ENCODE measurements at regions not wholly inside any gene's neighbourhood (a gene's known extent, or its start where the extent isn't known, plus 50 kb on each side); places are given as distances from the start of the nearest gene placed in this dataset.

GRCh38 chr1:199447906-199448305 lies 579.6 kb upstream of the NR5A2 start:
- H3K27ac Mint-ChIP-seq (ENCODE audit: unreplicated experiment): peak overlapping the region; percentile 75
- no peak for DNase-seq (ENCODE audit: extremely low spot score, unreplicated experiment)
- H3K9me3 Mint-ChIP-seq (ENCODE audit: unreplicated experiment): peaks cover 30% of the 10 kb centered on the region
- no peak overlapping the region for H3K4me3 Mint-ChIP-seq (ENCODE audit: unreplicated experiment)
- peaks cover 6% of the 10 kb centered on the region for H3K36me3 Mint-ChIP-seq (ENCODE audit: unreplicated experiment)
- H3K27me3 Mint-ChIP-seq (ENCODE audit: unreplicated experiment): no peaks in the 10 kb centered on the region
- TF ChIP-seq CTCF (IDR thresholded peaks at IDR 0.05): no peak
- peaks cover 19% of the 10 kb centered on the region for H3K4me1 Mint-ChIP-seq (ENCODE audit: unreplicated experiment)

GRCh38 chr1:199448646-199449045 lies 578.9 kb upstream of the NR5A2 start:
- no peak for TF ChIP-seq CTCF (IDR thresholded peaks at IDR 0.05)
- H3K4me1 Mint-ChIP-seq (ENCODE audit: unreplicated experiment): peaks cover 21% of the 10 kb centered on the region
- H3K9me3 Mint-ChIP-seq (ENCODE audit: unreplicated experiment): peaks cover 23% of the 10 kb centered on the region
- no peak for DNase-seq (ENCODE audit: extremely low spot score, unreplicated experiment)
- peak overlapping the region; percentile 75 for H3K27ac Mint-ChIP-seq (ENCODE audit: unreplicated experiment)
- H3K36me3 Mint-ChIP-seq (ENCODE audit: unreplicated experiment): peaks cover 6% of the 10 kb centered on the region
- no peaks in the 10 kb centered on the region for H3K27me3 Mint-ChIP-seq (ENCODE audit: unreplicated experiment)
- H3K4me3 Mint-ChIP-seq (ENCODE audit: unreplicated experiment): no peak overlapping the region

GRCh38 chr1:199449221-199449620 lies 578.3 kb upstream of the NR5A2 start:
- Mint-ChIP-seq H3K4me1 (ENCODE audit: unreplicated experiment) (peaks cover 27% of the 10 kb centered on the region), H3K4me3 (ENCODE audit: unreplicated experiment) (no peak overlapping the region), H3K9me3 (ENCODE audit: unreplicated experiment) (peaks cover 23% of the 10 kb centered on the region), H3K36me3 (ENCODE audit: unreplicated experiment) (peaks cover 6% of the 10 kb centered on the region), H3K27me3 (ENCODE audit: unreplicated experiment) (no peaks in the 10 kb centered on the region), H3K27ac (ENCODE audit: unreplicated experiment) (peak overlapping the region; percentile 75)
- no peak for TF ChIP-seq CTCF (IDR thresholded peaks at IDR 0.05)
- no peak for DNase-seq (ENCODE audit: extremely low spot score, unreplicated experiment)

- no peaks in the 10 kb centered on the region for H3K27me3 Mint-ChIP-seq (ENCODE audit: unreplicated experiment)
- H3K4me3 Mint-ChIP-seq (ENCODE audit: unreplicated experiment): no peak overlapping the region
- peaks cover 31% of the 10 kb centered on the region for H3K4me1 Mint-ChIP-seq (ENCODE audit: unreplicated experiment)
- no peak for TF ChIP-seq CTCF (IDR thresholded peaks at IDR 0.05)
- H3K36me3 Mint-ChIP-seq (ENCODE audit: unreplicated experiment): peaks cover 4% of the 10 kb centered on the region
- H3K27ac Mint-ChIP-seq (ENCODE audit: unreplicated experiment): peak overlapping the region; percentile 75
- DNase-seq (ENCODE audit: extremely low spot score, unreplicated experiment): no peak
- peaks cover 23% of the 10 kb centered on the region for H3K9me3 Mint-ChIP-seq (ENCODE audit: unreplicated experiment)
Measured at GRCh38 chr1:199449681-199450080, 577.8 kb upstream of the NR5A2 start.

- DNase-seq (ENCODE audit: extremely low spot score, unreplicated experiment): no peak
- TF ChIP-seq CTCF (IDR thresholded peaks at IDR 0.05): no peak
- peaks cover 16% of the 10 kb centered on the region for H3K9me3 Mint-ChIP-seq (ENCODE audit: unreplicated experiment)
- H3K4me1 Mint-ChIP-seq (ENCODE audit: unreplicated experiment): peaks cover 31% of the 10 kb centered on the region
- H3K27me3 Mint-ChIP-seq (ENCODE audit: unreplicated experiment): no peaks in the 10 kb centered on the region
- no peak overlapping the region for H3K27ac Mint-ChIP-seq (ENCODE audit: unreplicated experiment)
- no peaks in the 10 kb centered on the region for H3K36me3 Mint-ChIP-seq (ENCODE audit: unreplicated experiment)
- H3K4me3 Mint-ChIP-seq (ENCODE audit: unreplicated experiment): no peak overlapping the region
Measured at GRCh38 chr1:199452627-199453026, 574.9 kb upstream of the NR5A2 start.
